HG02884 (cell line): ENCODE measurements at regions not wholly inside any gene's neighbourhood (a gene's known extent, or its start where the extent isn't known, plus 50 kb on each side); places are given as distances from the start of the nearest gene placed in this dataset.

Experiments used
- ATAC-seq: cut with Tn5 transposase; IDR thresholded peaks from one replicate; pipeline ENCODE4 v1.9.1; 2021; ENCODE audit warnings: mild to moderate bottlenecking, moderate library complexity; ENCODE audit not compliant: unreplicated experiment

- ATAC-seq = no peak
These were observed 177.8 kb downstream of the SIPA1L2 start for GRCh38 chr1:232452117-232452516.

- no peak for ATAC-seq
These were observed 178.4 kb downstream of the SIPA1L2 start for GRCh38 chr1:232451506-232451905.

- ATAC-seq = no peak
These were observed 179.3 kb downstream of the SIPA1L2 start for GRCh38 chr1:232450615-232451014.

GRCh38 chr1:232447125-232447524 is 182.8 kb downstream of the SIPA1L2 start:
- no peak for ATAC-seq

- ATAC-seq = no peak
These were observed 184.4 kb downstream of the SIPA1L2 start for GRCh38 chr1:232445361-232446106.

- no peak for ATAC-seq
These were observed 186.6 kb downstream of the SIPA1L2 start for GRCh38 chr1:232443372-232443771.

- ATAC-seq = no peak
These were observed 188.9 kb downstream of the SIPA1L2 start for GRCh38 chr1:232441036-232441411.

- ATAC-seq = no peak
These were observed 189.5 kb downstream of the SIPA1L2 start for GRCh38 chr1:232440325-232441035.

GRCh38 chr1:232439011-232439410 is 190.9 kb downstream of the SIPA1L2 start:
- no peak for ATAC-seq

- ATAC-seq = no peak
These were observed 191.5 kb downstream of the SIPA1L2 start for GRCh38 chr1:232438476-232438875.

GRCh38 chr1:232437510-232437909 is 192.4 kb downstream of the SIPA1L2 start:
- no peak for ATAC-seq

GRCh38 chr1:232435729-232436128 is 194.2 kb downstream of the SIPA1L2 start:
- no peak for ATAC-seq

- no peak for ATAC-seq
These were observed 197.6 kb downstream of the SIPA1L2 start for GRCh38 chr1:232432313-232432712.

GRCh38 chr1:232431748-232432147 is 198.2 kb downstream of the SIPA1L2 start:
- ATAC-seq = no peak

GRCh38 chr1:232431326-232431725 is 198.6 kb downstream of the SIPA1L2 start:
- ATAC-seq = no peak

GRCh38 chr1:232430467-232430866 is 199.5 kb downstream of the SIPA1L2 start:
- ATAC-seq = no peak

- no peak for ATAC-seq
These were observed 201.0 kb downstream of the SIPA1L2 start for GRCh38 chr1:232428786-232429530.

- ATAC-seq = no peak
These were observed 201.8 kb downstream of the SIPA1L2 start for GRCh38 chr1:232428036-232428645.

- ATAC-seq = no peak
These were observed 203.1 kb downstream of the SIPA1L2 start for GRCh38 chr1:232426801-232427200.

GRCh38 chr1:232425421-232425820 is 204.5 kb downstream of the SIPA1L2 start:
- ATAC-seq = no peak

- ATAC-seq = no peak
These were observed 206.3 kb downstream of the SIPA1L2 start for GRCh38 chr1:232423591-232423990.
